SH-SY5Y (cell line): ENCODE measurements at regions not wholly inside any gene's neighbourhood (a gene's known extent, or its start where the extent isn't known, plus 50 kb on each side); places are given as distances from the start of the nearest gene placed in this dataset.

Experiments used
- GATA2 ChIP-seq: IDR thresholded peaks from 2 replicates; pipeline ENCODE4 v1.6.1; 2011; ENCODE audit warnings: mild to moderate bottlenecking, low read depth, low read length
- GATA3 ChIP-seq: IDR thresholded peaks from 2 replicates; pipeline ENCODE4 v1.6.1; 2011; ENCODE audit warnings: low read depth, mild to moderate bottlenecking, low read length, moderate library complexity

DNA sequence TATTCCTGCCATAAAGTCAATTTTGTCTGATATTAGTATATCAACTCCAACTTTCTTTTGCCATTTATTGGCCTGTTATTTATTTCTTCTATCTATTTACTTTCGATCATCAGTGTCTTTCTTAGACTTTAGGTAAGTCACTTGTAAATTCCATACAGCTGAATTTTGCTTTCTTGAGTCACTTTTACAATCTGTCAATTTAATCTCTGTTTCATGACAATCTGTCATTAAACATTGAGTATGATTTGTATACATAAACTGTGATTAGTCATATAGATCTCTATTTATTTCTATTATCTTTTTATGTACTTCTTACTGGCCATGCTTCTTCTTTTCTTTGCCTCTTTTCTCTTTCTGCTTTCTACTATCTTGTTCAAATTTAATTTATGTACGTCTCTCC, 160.1 kb downstream of the TMA16 start:
- TF ChIP-seq GATA2, result no peak
- TF ChIP-seq GATA3, result no peak

- TF ChIP-seq GATA3 (no peak), GATA2 (no peak)
Observed at GRCh38 chr4:163660636-163661035, 166.1 kb downstream of the TMA16 start.

- TF ChIP-seq GATA2 (no peak), GATA3 (no peak)
Observed at GRCh38 chr4:163662768-163663167, 168.3 kb downstream of the TMA16 start.

GRCh38 chr4:163663454-163664225, 169.2 kb downstream of the TMA16 start:
- TF ChIP-seq GATA2, result no peak
- TF ChIP-seq GATA3, result no peak

- TF ChIP-seq GATA2 (no peak), GATA3 (no peak)
Observed at GRCh38 chr4:163665101-163665500, 170.6 kb downstream of the TMA16 start.

DNA sequence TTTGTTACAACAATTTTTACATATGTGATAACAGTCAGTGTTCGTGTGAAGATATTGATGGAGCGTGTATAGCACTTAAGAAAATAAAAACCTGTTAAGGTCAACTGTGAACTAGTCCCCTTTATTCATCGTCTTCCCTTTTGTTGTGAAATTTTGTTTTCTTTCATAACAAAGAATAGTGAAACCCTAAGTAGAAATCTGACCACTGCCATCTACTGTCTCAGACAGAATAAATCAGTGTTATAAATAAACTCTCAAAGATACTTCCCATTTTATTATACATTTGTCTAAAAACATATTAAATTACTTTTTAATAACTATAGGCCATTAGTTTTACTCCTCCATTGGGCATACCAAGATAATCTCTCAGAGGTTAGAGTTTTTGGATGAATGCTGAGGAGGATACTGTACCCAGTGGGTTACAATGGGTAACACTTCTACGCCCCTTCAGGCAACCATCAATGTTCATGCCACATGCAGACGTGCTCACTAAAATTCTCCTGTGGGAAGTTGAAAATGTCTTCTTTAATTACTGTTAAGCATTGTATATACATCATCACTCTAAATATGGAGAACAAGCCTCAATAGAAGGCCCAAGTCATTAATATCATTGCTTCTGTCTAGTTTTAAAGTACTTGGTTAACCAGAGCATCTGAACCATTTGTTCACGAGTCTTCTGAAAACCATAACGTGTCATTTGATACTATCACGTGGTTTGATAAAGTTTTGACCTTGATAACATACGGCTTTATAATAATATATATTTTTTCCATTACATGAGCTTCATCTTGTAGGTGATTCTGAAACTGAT, 171.2 kb downstream of the TMA16 start:
- no peak for TF ChIP-seq GATA2
- no peak for TF ChIP-seq GATA3

GRCh38 chr4:163666332-163666873, 171.9 kb downstream of the TMA16 start:
- no peak for TF ChIP-seq GATA3
- no peak for TF ChIP-seq GATA2

DNA sequence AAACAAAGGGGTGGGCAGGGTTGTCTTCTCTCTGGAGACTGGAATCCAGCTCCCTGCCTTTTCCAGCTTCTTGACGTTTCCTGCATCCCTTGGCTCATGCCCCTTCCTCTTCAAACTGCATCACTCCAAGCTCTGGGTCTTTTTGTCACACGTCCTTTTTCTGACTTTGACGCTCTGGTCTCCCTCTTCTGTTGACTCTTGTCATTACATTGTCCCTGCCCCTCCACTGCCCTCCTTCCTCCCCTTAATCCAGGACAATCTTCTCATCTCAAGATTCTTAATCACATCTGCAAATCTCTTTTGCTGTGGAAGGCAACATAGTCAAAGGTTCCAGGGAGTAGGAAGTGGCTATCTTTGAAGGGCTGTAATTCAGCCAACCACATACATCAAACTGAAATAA, 178.3 kb downstream of the TMA16 start:
- TF ChIP-seq GATA3, result no peak
- no peak for TF ChIP-seq GATA2

- TF ChIP-seq GATA3, result no peak
- TF ChIP-seq GATA2, result no peak
Observed at GRCh38 chr4:163673848-163674697, 179.6 kb downstream of the TMA16 start.

DNA sequence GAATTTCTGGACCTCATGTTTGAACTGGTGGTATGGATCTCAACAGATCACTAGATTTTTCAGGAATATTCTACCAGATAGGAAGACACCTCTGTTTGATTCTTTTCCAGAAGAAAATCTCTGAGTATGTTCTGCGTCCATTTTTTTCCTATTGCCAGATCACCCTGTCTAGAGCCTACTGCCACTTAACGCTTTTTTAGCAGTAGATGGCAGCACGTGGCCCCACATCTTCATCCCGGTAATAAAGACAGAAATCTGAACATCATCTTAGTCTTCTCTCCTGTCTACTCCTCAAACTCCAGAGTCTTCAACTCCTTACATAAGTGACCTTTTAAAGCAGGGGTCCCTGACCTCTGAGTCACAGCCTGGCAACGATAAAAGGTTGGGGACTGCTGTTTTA, 184.7 kb downstream of the TMA16 start:
- TF ChIP-seq GATA3, result no peak
- no peak for TF ChIP-seq GATA2

DNA sequence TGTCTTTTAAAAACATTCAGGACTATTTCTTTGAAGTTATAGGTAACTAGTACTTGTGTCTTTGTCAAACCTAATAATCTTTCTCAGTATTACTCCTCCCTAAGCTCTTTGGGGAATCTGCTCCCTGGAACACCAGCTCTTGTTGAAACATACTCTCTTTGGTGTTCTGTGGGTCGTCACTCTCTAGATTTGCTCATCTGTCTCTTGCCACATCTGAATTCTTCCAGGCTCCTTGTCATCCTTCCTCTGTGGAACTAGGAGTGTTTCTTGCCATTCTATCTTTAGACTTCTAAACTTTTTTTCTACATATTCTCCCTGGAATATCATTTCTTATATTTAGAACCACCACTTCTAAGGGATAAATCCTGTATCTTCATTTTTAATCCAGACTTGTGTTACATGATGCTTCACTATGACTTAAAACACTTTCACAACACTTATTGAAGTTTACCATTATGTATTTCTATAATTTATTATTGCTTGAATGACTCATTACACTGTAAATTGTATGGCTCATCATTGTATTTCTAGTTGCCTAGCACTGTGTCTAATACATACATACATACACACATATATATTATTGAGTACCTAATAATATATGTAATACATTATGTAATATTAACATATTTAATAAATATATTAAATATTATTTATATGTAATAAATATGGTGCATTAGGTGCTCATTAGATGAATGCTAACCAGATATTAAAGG, 186.1 kb downstream of the TMA16 start:
- no peak for TF ChIP-seq GATA2
- no peak for TF ChIP-seq GATA3

DNA sequence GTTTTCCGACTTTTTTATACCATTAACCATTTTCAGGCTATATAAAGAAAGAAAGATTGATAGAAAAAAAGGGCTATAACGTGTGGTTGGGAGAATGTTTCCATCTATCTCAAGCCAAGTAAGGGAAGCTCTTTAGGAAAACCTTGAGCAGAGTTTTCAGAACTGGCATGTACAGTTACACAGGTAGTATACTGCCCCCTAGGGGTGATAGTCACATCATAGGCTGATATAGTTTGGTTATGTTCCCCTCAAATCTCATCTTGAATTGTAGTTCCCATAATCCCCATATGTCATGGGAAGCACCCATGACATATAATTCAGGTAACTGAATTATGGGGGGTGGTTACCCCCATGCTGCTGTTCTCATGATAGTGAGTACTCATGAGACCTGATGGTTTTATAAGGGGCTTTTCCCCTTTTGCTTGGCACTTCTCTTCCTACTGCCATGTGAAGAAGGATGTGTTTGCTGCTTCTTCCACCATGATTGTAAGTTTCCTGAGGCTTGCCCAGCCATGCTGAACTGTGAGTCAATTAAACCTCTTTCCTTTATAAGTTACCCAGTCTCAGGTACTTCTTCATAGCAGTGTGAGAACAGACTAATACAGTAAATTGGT, 186.8 kb downstream of the TMA16 start:
- TF ChIP-seq GATA2, result no peak
- TF ChIP-seq GATA3, result no peak

DNA sequence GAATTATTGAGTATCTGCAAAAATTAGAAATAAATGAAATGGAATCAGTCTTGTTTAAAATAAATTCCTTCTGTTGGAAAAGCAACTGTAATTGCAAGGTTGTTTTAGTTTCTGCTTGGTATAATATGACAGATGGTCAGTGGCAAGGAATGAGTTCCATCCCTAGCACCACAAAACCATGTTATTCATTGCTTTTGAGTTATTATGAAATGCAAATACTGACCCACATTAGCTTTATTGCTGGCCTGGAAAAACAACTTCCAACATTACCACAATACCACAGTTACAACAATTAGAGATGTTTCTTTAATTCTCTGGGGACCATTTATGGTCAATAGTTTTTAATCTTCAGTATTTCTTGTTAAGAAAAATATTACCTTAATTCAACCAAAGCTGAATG, 194.4 kb downstream of the TMA16 start:
- no peak for TF ChIP-seq GATA2
- TF ChIP-seq GATA3, result no peak
